K562 (cell line): ENCODE measurements at regions not wholly inside any gene's neighbourhood (a gene's known extent, or its start where the extent isn't known, plus 50 kb on each side); places are given as distances from the start of the nearest gene placed in this dataset.

Source experiments
- ATAC-seq: fragments of 200-7000 bp; cut with Tn5 transposase; 3 replicates; pipeline ENCODE4 v1.9.1; 2020; ENCODE audit warnings: moderate library complexity
- BruUV-seq: library from RNA; stranded (reverse); fragments of 400-500 nt; replicated peaks from 2 replicates; lab custom pipeline; 2021; lab: Mats Ljungman, UMichigan
- CTCF ChIA-PET: fragments of 300-600 bp; formaldehyde crosslinking; extraction: SDS; loops from one replicate; lab custom pipeline; 2021; ENCODE audit warnings: low intra/inter-chr PET ratio; lab: Yijun Ruan, JAX
- POLR2A ChIA-PET: fragments of 300-600, 350-650 bp; sonication (Branson Sonifier 250); formaldehyde crosslinking; extraction: SDS; loops from one replicate; lab custom pipeline; 2021; ENCODE audit warnings: antibody characterized with exemption, inconsistent platforms; lab: Yijun Ruan, JAX
- DNase-seq, 4 experiments: peaks; one replicate each; pipeline versions ENCODE4 v3.0.0 to v3.0.0-alpha.2; 2011 to 2018; ENCODE audit warnings: low spot score in 3 of 4, mixed read lengths in 3 of 4; ENCODE audit errors: extremely low read depth in 1 of 4
- FAIRE-seq: peaks from 2 replicates; lab custom pipeline; 2011; peaks lifted over from hg19 to GRCh38; lab: Jason Lieb, UNC
- H2AFZ ChIP-seq: 2 replicates; pipeline ENCODE4 v1.6.0; 2011; ENCODE audit warnings: low read depth, low read length, control low read depth, inconsistent platforms
- H3K27ac ChIP-seq: fragments of 200-600 bp; 3 replicates; pipeline ENCODE4 v1.8.0; 2011; ENCODE audit warnings: low read depth, mild to moderate bottlenecking, control low read depth, inconsistent platforms, low read length, moderate library complexity, mixed read lengths; ENCODE audit errors: extremely low read depth
- H3K27me3 ChIP-seq, 2 experiments: fragments of 300-600 bp in 1 of 2; 2 replicates in 1 of 2; 3 replicates in 1 of 2; pipeline versions ENCODE4 v1.6.0 to v1.8.0; 2011; ENCODE audit warnings: inconsistent platforms in 2 of 2, low read length in 2 of 2, mild to moderate bottlenecking in 1 of 2, mixed read lengths in 1 of 2, moderate library complexity in 1 of 2; ENCODE audit not compliant: control insufficient read depth in 2 of 2, insufficient read depth in 2 of 2
- H3K36me3 ChIP-seq: fragments of 300-600 bp; 3 replicates; pipeline ENCODE4 v1.8.0; 2011; ENCODE audit warnings: mild to moderate bottlenecking, low read length, inconsistent platforms; ENCODE audit not compliant: control insufficient read depth, insufficient read depth
- H3K4me1 ChIP-seq, 2 experiments: fragments of 200-600 bp in 1 of 2; replicated peaks in 1 of 2; 2 replicates in 1 of 2; 3 replicates in 1 of 2; pipeline versions ENCODE4 v1.5.1 to v1.8.0; 2011; ENCODE audit warnings: inconsistent platforms in 2 of 2, low read length in 2 of 2, mild to moderate bottlenecking in 1 of 2, mixed read lengths in 1 of 2, moderate library complexity in 1 of 2; ENCODE audit not compliant: control insufficient read depth in 2 of 2, insufficient read depth in 2 of 2
- H3K4me2 ChIP-seq: 2 replicates; pipeline ENCODE4 v1.6.1; 2011; ENCODE audit warnings: low read length, control low read depth, inconsistent platforms, mixed read lengths; ENCODE audit not compliant: insufficient read depth
- H3K4me3 ChIP-seq: fragments of 200-600 bp; sonication (generic), shearing (Covaris generic); 2 replicates; pipeline ENCODE4 v1.5.1; 2016; ENCODE audit warnings: control low read depth, inconsistent platforms
- H3K79me2 ChIP-seq: fragments of 200-600 bp; 3 replicates; pipeline ENCODE4 v1.8.0; 2011; ENCODE audit warnings: low read length, inconsistent platforms; ENCODE audit not compliant: control insufficient read depth, insufficient read depth
- H3K9ac ChIP-seq, 2 experiments: 2 replicates each; pipeline versions ENCODE4 v1.6.0 to v1.6.1; 2011; ENCODE audit warnings: low read depth in 2 of 2, low read length in 2 of 2, control low read depth in 1 of 2, inconsistent platforms in 1 of 2, mild to moderate bottlenecking in 1 of 2, mixed read lengths in 1 of 2; ENCODE audit not compliant: insufficient read depth in 1 of 2
- H3K9me1 ChIP-seq: one replicate; pipeline ENCODE4 v1.6.0; 2011; ENCODE audit warnings: inconsistent platforms, mild to moderate bottlenecking, low read length, moderate library complexity; ENCODE audit not compliant: control insufficient read depth, insufficient read depth
- H3K9me3 ChIP-seq: replicated peaks from 2 replicates; pipeline ENCODE4 v1.5.1; 2011; ENCODE audit warnings: low read depth, low read length, inconsistent platforms; ENCODE audit not compliant: control insufficient read depth, insufficient read depth
- H4K20me1 ChIP-seq: replicated peaks from 2 replicates; pipeline ENCODE4 v1.6.1; 2011; ENCODE audit warnings: low read length, inconsistent platforms, mixed read lengths; ENCODE audit not compliant: control insufficient read depth, insufficient read depth
- BCOR ChIP-seq: fragments of 450-650 bp; IDR thresholded peaks from 2 replicates; pipeline ENCODE4 v1.6.1; 2016
- CEBPG ChIP-seq, 3 experiments: fragments of 200-800 bp in 1 of 3; sonication (Bioruptor generic) in 1 of 3; sonication (generic) in 1 of 3; formaldehyde crosslinking in 1 of 3; IDR thresholded peaks in 2 of 3; conservative IDR thresholded peaks in 1 of 3; 2 replicates each; pipeline versions ENCODE4 v1.6.1 to v1.8.0; 2016 to 2022; ENCODE audit warnings: missing compliant biosample characterization in 2 of 3, missing genetic modification characterization in 2 of 3, mild to moderate bottlenecking in 1 of 3, missing genetic modification reagents in 1 of 3
- CHD1 ChIP-seq: fragments of 200-600 bp; sonication (generic); IDR thresholded peaks from one replicate; pipeline ENCODE4 v1.6.1; 2012; ENCODE audit warnings: mild to moderate bottlenecking, moderate library complexity, low read length, inconsistent platforms
- CREM ChIP-seq: IDR thresholded peaks from 2 replicates; pipeline ENCODE4 v1.6.1; 2014; ENCODE audit warnings: antibody characterized with exemption, low read depth
- JUNB ChIP-seq: fragments of 450-650 bp; formaldehyde crosslinking; conservative IDR thresholded peaks from 2 replicates; pipeline ENCODE4 v1.4.0; 2020; ENCODE audit warnings: mild to moderate bottlenecking
- PPARD ChIP-seq: fragments of 250-450 bp; sonication (Bioruptor Pico); IDR thresholded peaks from 2 replicates; pipeline ENCODE4 v1.8.0; 2022; ENCODE audit warnings: inconsistent platforms, mild to moderate bottlenecking, moderate library complexity
- RAD21 ChIP-seq, 2 experiments: fragments of 250-450 bp in 1 of 2; fragments of 450-650 bp in 1 of 2; sonication (Bioruptor Pico) in 1 of 2; formaldehyde crosslinking in 1 of 2; IDR thresholded peaks in 1 of 2; conservative IDR thresholded peaks in 1 of 2; 2 replicates each; pipeline versions ENCODE4 v1.4.0 to v1.8.0; 2020 to 2022; ENCODE audit warnings: mild to moderate bottlenecking in 2 of 2, moderate library complexity in 1 of 2
- RAD51 ChIP-seq: fragments of 450-650 bp; IDR thresholded peaks from 2 replicates; pipeline ENCODE4 v1.7.1; 2016; ENCODE audit warnings: low read depth, mild to moderate bottlenecking, borderline replicate concordance
- SRSF3 ChIP-seq: fragments of 200-400 bp; formaldehyde crosslinking; IDR thresholded peaks from 2 replicates; pipeline ENCODE4 v1.6.1; 2016; ENCODE audit warnings: mild to moderate bottlenecking, low read length, moderate library complexity; ENCODE audit not compliant: insufficient read depth
- STAT5A ChIP-seq: IDR thresholded peaks from 2 replicates; pipeline ENCODE4 v1.6.1; 2012; ENCODE audit warnings: low read length, inconsistent platforms, borderline replicate concordance
- ZNF134 ChIP-seq: fragments of 250-450 bp; sonication (Bioruptor Pico); conservative IDR thresholded peaks from 2 replicates; pipeline ENCODE4 v1.4.0; 2020
- ZNF280A ChIP-seq: fragments of 450-650 bp; IDR thresholded peaks from 2 replicates; pipeline ENCODE4 v1.6.1; 2018; ENCODE audit warnings: mild to moderate bottlenecking, low read depth; ENCODE audit not compliant: partially characterized antibody
- WGBS: fragments of 100-300 bp; shearing (Covaris generic); methylation state at CpG from one replicate; pipeline ENCODE4 v1.1.6; 2016; ENCODE audit warnings: low coverage, mixed read lengths; ENCODE audit not compliant: insufficient coverage; ENCODE audit errors: missing lambda C conversion rate; 5-methylcytosine and 5-hydroxymethylcytosine counted together
- in situ Hi-C: fragments of 300-500 bp; cut with MboI; formaldehyde crosslinking; loops from 4 replicates; pipeline ENCODE4 v1.15.0; 2018; ENCODE audit warnings: inconsistent platforms, mixed read lengths
- intact Hi-C: fragments of 100-400 bp; cut with micrococcal nuclease; formaldehyde crosslinking; loops from 2 replicates; pipeline ENCODE4 v1.14.2; 2022

GRCh38 chr2:228447266-228447915 lies 265.9 kb upstream of the SPHKAP start:
- BruUV-seq = no TSS peak
- ChIA-PET CTCF (no interaction called here), POLR2A (no interaction called here)
- Histone ChIP-seq H3K36me3 (no peaks in the 10 kb centered on the region), H3K9ac (no peak overlapping the region), H4K20me1 (no peaks in the 10 kb centered on the region), H3K4me1 (no peaks in the 10 kb centered on the region), H2AFZ (no peak overlapping the region), H3K9me3 (no peaks in the 10 kb centered on the region), H3K9me1 (no peaks in the 10 kb centered on the region), H3K79me2 (no peaks in the 10 kb centered on the region), H3K4me2 (no peak overlapping the region)
- ATAC-seq = no peak
- TF ChIP-seq PPARD (CRISPR knock-in tag) = no peak
- no peak for TF ChIP-seq ZNF280A
- TF ChIP-seq RAD21 (CRISPR knock-in tag; conservative IDR thresholded peaks at IDR 0.05 in 1 of 2, IDR thresholded peaks at IDR 0.05 in 1 of 2) = no peak
- TF ChIP-seq CEBPG (CRISPR knock-in tag; IDR thresholded peaks at IDR 0.05) = no peak
- TF ChIP-seq CEBPG (tag; conservative IDR thresholded peaks at IDR 0.05 in 1 of 2, IDR thresholded peaks at IDR 0.05 in 1 of 2) = no peak
- no peak for TF ChIP-seq JUNB (CRISPR knock-in tag)
- TF ChIP-seq CREM = no peak
- no peak for TF ChIP-seq RAD51
- TF ChIP-seq BCOR = no peak
- no peak for TF ChIP-seq STAT5A
- TF ChIP-seq SRSF3 = no peak
- no peak for TF ChIP-seq CHD1
- no peak for TF ChIP-seq ZNF134 (CRISPR knock-in tag)
- TF ChIP-seq, all 486 proteins: peak for 0
- H3K27ac ChIP-seq = no peak overlapping the region
- DNase-seq (no peak), FAIRE-seq (no peak)
- H3K4me3 ChIP-seq = no peak overlapping the region
- intact Hi-C loops = no loop called here
- H3K27me3 ChIP-seq = no peaks in the 10 kb centered on the region
- in situ Hi-C loops = no loop called here
- WGBS = 0% methylated on average over 1 of the region's 1 CpG
